A673 (cell line): ENCODE measurements at regions not wholly inside any gene's neighbourhood (a gene's known extent, or its start where the extent isn't known, plus 50 kb on each side); places are given as distances from the start of the nearest gene placed in this dataset.

Experiments
- EZH2 ChIP-seq: fragments of 200-600 bp; sonication (generic); IDR thresholded peaks from 2 replicates; pipeline ENCODE4 v1.6.1; 2017; ENCODE audit warnings: borderline replicate concordance, low read depth, mild to moderate bottlenecking, mixed read lengths, antibody characterized with exemption, low read length; ENCODE audit not compliant: poor library complexity, severe bottlenecking
- TF ChIP-seq, protein P1 (sequence below): fragments of 300-800, 200-600 bp; sonication (generic); conservative IDR thresholded peaks from 2 replicates; pipeline ENCODE4 v1.5.1; 2017; ENCODE audit warnings: low read depth, mild to moderate bottlenecking, antibody characterized with exemption, low read length, moderate library complexity, mixed read lengths

DNA sequence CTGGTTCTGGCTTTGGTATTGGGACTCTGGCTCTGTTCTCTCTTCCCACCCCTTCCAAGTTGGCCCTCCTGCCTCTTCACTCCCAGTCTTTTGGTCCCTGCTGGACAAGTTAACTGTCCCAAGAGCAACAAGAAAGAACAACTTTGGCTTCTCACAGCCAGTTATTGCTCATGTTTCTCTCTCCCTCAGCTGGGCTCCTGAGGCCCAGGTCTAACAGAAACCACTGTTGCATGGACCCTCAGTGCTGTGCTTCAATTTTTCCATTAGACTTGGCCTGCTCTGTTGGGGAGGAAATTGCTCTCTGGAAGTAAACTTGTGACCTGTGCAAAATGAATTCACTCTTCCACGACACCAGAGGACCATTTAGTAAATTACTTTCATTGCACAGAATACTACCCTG lies 64.5 kb downstream of the CHST2 start:
- TF ChIP-seq, protein P1, sequence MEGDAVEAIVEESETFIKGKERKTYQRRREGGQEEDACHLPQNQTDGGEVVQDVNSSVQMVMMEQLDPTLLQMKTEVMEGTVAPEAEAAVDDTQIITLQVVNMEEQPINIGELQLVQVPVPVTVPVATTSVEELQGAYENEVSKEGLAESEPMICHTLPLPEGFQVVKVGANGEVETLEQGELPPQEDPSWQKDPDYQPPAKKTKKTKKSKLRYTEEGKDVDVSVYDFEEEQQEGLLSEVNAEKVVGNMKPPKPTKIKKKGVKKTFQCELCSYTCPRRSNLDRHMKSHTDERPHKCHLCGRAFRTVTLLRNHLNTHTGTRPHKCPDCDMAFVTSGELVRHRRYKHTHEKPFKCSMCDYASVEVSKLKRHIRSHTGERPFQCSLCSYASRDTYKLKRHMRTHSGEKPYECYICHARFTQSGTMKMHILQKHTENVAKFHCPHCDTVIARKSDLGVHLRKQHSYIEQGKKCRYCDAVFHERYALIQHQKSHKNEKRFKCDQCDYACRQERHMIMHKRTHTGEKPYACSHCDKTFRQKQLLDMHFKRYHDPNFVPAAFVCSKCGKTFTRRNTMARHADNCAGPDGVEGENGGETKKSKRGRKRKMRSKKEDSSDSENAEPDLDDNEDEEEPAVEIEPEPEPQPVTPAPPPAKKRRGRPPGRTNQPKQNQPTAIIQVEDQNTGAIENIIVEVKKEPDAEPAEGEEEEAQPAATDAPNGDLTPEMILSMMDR = no peak
- no peak for TF ChIP-seq EZH2
